ENCODE measurements at regions not wholly inside any gene's neighbourhood (a gene's known extent, or its start where the extent isn't known, plus 50 kb on each side); places are given as distances from the start of the nearest gene placed in this dataset.
A peak's percentile ranks its signal among the peaks of the same experiment; 100 is the strongest.

DNA sequence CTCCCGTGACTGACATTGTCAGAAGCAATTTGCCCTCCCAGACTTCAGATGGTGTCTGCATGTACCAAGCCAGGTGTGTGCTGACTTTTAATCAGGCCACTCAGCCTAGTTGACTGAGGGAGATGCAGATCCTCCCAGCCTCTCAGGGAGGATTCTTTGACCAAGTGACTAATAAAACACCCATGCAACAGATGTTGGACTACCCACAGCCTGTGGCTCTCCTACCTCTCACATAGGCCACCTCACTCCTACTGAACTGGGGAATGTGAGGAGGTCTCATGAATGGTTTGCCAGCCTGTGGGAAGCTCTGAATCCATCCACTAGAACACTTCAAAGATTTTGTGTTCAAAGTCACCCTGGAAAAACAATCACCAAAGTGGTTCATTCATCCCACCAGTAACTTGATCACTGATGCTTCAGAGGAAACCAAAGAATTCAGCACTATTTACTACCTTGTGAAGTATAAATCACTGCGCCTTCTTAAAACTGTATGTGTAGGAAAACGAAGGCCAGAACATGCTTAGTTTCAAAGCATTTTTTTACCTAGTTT, 80.1 kb downstream of the ESM1 start:
- ChIA-PET POLR2A (interaction anchor here (2.5 kb wide), 1 partner anchor 254 kb away, joined by 12 read pairs; the partner anchor contains the start of gene GPX8), RAD21 (ENCODE audit: low non-redundant PET in 1 of 2, low total read pairs in 2 of 2, uncharacterized antibody in 2 of 2, unreplicated experiment in 2 of 2) (interaction anchor here (1.1 to 1.5 kb wide), 3 partner anchors 242 to 254 kb away, joined by 3 to 10 read pairs (median 5); partner anchors contain the start of gene GPX8 (in 2 of the 2)), CTCF (interaction anchor here (0.7 to 8.1 kb wide), 20 partner anchors 9 to 662 kb away, joined by 3 to 139 read pairs (median 5); partner anchors contain the start of genes GPX8 and SNX18)
- intact Hi-C loops (cut with micrococcal nuclease): no loop called here
- Histone ChIP-seq H3K9me2 (ENCODE audit: insufficient read depth) (no peaks in the 10 kb centered on the region), H3K9me3 (ENCODE audit: control insufficient read depth in 1 of 2, insufficient read depth in 1 of 2, low read depth in 1 of 2, low read length in 2 of 2) (no peaks in the 10 kb centered on the region), H4K20me1 (ENCODE audit: insufficient read depth) (no peaks in the 10 kb centered on the region), H3K27me3 (ENCODE audit: insufficient read depth, low read length) (peaks cover 71% of the 10 kb centered on the region), H3K36me3 (ENCODE audit: control insufficient read depth in 1 of 2, insufficient read depth in 2 of 2, low read length in 2 of 2) (no peaks in the 10 kb centered on the region), H3K4me1 (ENCODE audit: control insufficient read depth in 1 of 2, insufficient read depth in 2 of 2, low read length in 2 of 2) (no peaks in the 10 kb centered on the region), H3K4me2 (ENCODE audit: low read length) (no peak overlapping the region), H2AFZ (ENCODE audit: low read depth, low read length, poor library complexity, severe bottlenecking) (no peak overlapping the region), H3K9ac (ENCODE audit: low read length) (no peak overlapping the region), H3K4me3 (replicated peaks in 1 of 2; ENCODE audit: low read depth in 1 of 2, low read length in 2 of 2) (no peak overlapping the region), H3K79me2 (ENCODE audit: insufficient read depth, low read length) (no peaks in the 10 kb centered on the region), H3K27ac (ENCODE audit: low read depth, low read length) (no peak overlapping the region)
- DNase-seq (ENCODE audit: low read depth, low spot score): no peak
- no peak for TF ChIP-seq JUND (IDR thresholded peaks at IDR 0.05)
- TF ChIP-seq POLR2A (IDR thresholded peaks at IDR 0.05; ENCODE audit: borderline replicate concordance, extremely low read depth, insufficient read depth, insufficient read length): no peak
- TF ChIP-seq ATF3 (IDR thresholded peaks at IDR 0.05): no peak
- ATAC-seq: no peak
- no TSS peak for BruUV-seq (replicated peaks)

GRCh38 chr5:54904425-54904824, 81.0 kb downstream of the ESM1 start:
- Histone ChIP-seq H3K4me3 (replicated peaks in 1 of 2; ENCODE audit: low read depth in 1 of 2, low read length in 2 of 2) (no peak overlapping the region), H3K27ac (ENCODE audit: low read depth, low read length) (no peak overlapping the region), H3K9ac (ENCODE audit: low read length) (no peak overlapping the region), H3K27me3 (ENCODE audit: insufficient read depth, low read length) (peaks cover 66% of the 10 kb centered on the region), H3K36me3 (ENCODE audit: control insufficient read depth in 1 of 2, insufficient read depth in 2 of 2, low read length in 2 of 2) (no peaks in the 10 kb centered on the region), H2AFZ (ENCODE audit: low read depth, low read length, poor library complexity, severe bottlenecking) (no peak overlapping the region), H3K9me3 (ENCODE audit: control insufficient read depth in 1 of 2, insufficient read depth in 1 of 2, low read depth in 1 of 2, low read length in 2 of 2) (no peaks in the 10 kb centered on the region), H3K4me2 (ENCODE audit: low read length) (no peak overlapping the region), H4K20me1 (ENCODE audit: insufficient read depth) (no peaks in the 10 kb centered on the region), H3K4me1 (ENCODE audit: control insufficient read depth in 1 of 2, insufficient read depth in 2 of 2, low read length in 2 of 2) (no peaks in the 10 kb centered on the region), H3K79me2 (ENCODE audit: insufficient read depth, low read length) (no peaks in the 10 kb centered on the region), H3K9me2 (ENCODE audit: insufficient read depth) (no peaks in the 10 kb centered on the region)
- CTCF ChIA-PET: interaction anchor here (0.6 to 8.1 kb wide), 13 partner anchors 10 to 661 kb away, joined by 3 to 139 read pairs (median 4); partner anchors contain the start of genes GPX8 and SNX18
- RAD21 ChIA-PET (ENCODE audit: low non-redundant PET in 1 of 2, low total read pairs in 2 of 2, uncharacterized antibody in 2 of 2, unreplicated experiment in 2 of 2): interaction anchor here in 1 of 2 experiments (0.6 kb wide), 1 partner anchor 255 kb away, joined by 3 read pairs; the partner anchor contains the start of gene GPX8
- no TSS peak for BruUV-seq (replicated peaks)
- DNase-seq (ENCODE audit: low read depth, low spot score): no peak
- intact Hi-C loops (cut with micrococcal nuclease): no loop called here
- ATAC-seq: peak; percentile 86
- TF ChIP-seq, protein P1, sequence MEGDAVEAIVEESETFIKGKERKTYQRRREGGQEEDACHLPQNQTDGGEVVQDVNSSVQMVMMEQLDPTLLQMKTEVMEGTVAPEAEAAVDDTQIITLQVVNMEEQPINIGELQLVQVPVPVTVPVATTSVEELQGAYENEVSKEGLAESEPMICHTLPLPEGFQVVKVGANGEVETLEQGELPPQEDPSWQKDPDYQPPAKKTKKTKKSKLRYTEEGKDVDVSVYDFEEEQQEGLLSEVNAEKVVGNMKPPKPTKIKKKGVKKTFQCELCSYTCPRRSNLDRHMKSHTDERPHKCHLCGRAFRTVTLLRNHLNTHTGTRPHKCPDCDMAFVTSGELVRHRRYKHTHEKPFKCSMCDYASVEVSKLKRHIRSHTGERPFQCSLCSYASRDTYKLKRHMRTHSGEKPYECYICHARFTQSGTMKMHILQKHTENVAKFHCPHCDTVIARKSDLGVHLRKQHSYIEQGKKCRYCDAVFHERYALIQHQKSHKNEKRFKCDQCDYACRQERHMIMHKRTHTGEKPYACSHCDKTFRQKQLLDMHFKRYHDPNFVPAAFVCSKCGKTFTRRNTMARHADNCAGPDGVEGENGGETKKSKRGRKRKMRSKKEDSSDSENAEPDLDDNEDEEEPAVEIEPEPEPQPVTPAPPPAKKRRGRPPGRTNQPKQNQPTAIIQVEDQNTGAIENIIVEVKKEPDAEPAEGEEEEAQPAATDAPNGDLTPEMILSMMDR (IDR thresholded peaks at IDR 0.05 in 2 of 3, conservative IDR thresholded peaks at IDR 0.05 in 1 of 3; ENCODE audit: borderline replicate concordance in 1 of 3, insufficient read depth in 1 of 3, low read depth in 2 of 3, low read length in 2 of 3): peak; percentile 25 to 55 (median 47); a peak in 5 of 6 replicates
- TF ChIP-seq RAD21 (IDR thresholded peaks at IDR 0.05; ENCODE audit: low read depth) (peak; percentile 45), MAX (IDR thresholded peaks at IDR 0.05) (no peak)
- POLR2A ChIA-PET: interaction anchor here (2.5 kb wide), 1 partner anchor 255 kb away, joined by 12 read pairs; the partner anchor contains the start of gene GPX8

Data from HCT116 (cell line).